ACC112 (cell line): ENCODE measurements at regions not wholly inside any gene's neighbourhood (a gene's known extent, or its start where the extent isn't known, plus 50 kb on each side); places are given as distances from the start of the nearest gene placed in this dataset.

Source experiments
- H2AFZ ChIP-seq: fragments of 200-600 bp; sonication (generic); one replicate; pipeline ENCODE4 v1.6.0; 2017; ENCODE audit warnings: antibody characterized with exemption, low read length; ENCODE audit not compliant: unreplicated experiment
- H3K27ac ChIP-seq: fragments of 200-600 bp; sonication (generic); 2 replicates; pipeline ENCODE4 v1.5.1; 2014; ENCODE audit warnings: low read depth, mild to moderate bottlenecking, antibody characterized with exemption, low read length, moderate library complexity
- H3K27me3 ChIP-seq: fragments of 200-600 bp; sonication (generic); 2 replicates; pipeline ENCODE4 v1.6.1; 2014; ENCODE audit warnings: mild to moderate bottlenecking, antibody characterized with exemption, low read length, moderate library complexity, mixed read lengths; ENCODE audit not compliant: insufficient read depth
- H3K36me3 ChIP-seq: fragments of 200-600 bp; sonication (generic); 2 replicates; pipeline ENCODE4 v1.6.1; 2016; ENCODE audit warnings: mild to moderate bottlenecking, antibody characterized with exemption, low read length, moderate library complexity, mixed read lengths; ENCODE audit not compliant: insufficient read depth
- H3K4me1 ChIP-seq: fragments of 200-600 bp; sonication (generic); one replicate; pipeline ENCODE4 v1.6.1; 2016; ENCODE audit warnings: low read length, mixed read lengths; ENCODE audit not compliant: insufficient read depth, unreplicated experiment, control insufficient read depth
- H3K4me3 ChIP-seq: fragments of 200-600 bp; sonication (generic); 2 replicates; pipeline ENCODE4 v1.5.1; 2014; ENCODE audit warnings: mild to moderate bottlenecking, low read depth, low read length
- H3K79me2 ChIP-seq: fragments of 200-600 bp; sonication (generic); one replicate; pipeline ENCODE4 v1.6.0; 2016; ENCODE audit warnings: low read length; ENCODE audit not compliant: control insufficient read depth, unreplicated experiment, insufficient read depth

DNA sequence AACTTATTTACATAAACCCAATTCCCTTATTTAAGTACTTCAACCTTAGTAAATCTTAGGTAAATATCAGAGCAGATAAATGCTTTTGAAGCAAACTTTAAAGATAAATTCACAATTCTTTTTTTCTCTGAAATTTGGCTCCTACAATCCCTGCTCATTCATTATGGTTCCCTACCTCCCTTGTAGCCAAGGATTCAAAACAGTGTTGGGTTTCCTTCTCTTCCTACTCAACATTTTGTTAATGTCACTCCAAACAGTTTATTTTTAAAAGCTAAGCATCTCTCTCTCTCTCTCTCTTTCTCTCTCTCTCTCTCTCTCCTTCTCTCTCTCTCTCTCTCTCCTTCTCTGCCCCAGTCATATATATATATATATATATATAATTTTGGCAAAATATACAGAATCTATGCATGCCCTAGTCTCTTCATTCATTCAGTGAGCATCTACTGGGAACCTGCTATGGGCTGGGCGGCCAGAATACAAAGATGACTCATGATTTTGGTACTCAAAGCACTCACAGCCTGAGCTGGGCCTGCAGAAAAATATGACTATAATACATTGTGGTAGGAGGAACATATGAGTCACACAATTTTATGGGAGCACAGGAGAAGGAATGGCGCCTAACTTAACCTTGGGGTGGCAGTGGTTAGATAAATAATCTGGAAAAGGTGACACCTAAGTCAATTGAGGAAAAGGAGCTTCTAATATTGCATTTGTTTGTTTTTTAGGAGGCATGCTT is 123.7 kb upstream of the DHRS4 start:
- Histone ChIP-seq H2AFZ (peak overlapping the region; percentile 59), H3K27ac (peak overlapping the region; percentile 76), H3K79me2 (no peaks in the 10 kb centered on the region), H3K4me3 (no peak overlapping the region), H3K27me3 (no peaks in the 10 kb centered on the region), H3K36me3 (no peaks in the 10 kb centered on the region), H3K4me1 (peaks cover 24% of the 10 kb centered on the region)

DNA sequence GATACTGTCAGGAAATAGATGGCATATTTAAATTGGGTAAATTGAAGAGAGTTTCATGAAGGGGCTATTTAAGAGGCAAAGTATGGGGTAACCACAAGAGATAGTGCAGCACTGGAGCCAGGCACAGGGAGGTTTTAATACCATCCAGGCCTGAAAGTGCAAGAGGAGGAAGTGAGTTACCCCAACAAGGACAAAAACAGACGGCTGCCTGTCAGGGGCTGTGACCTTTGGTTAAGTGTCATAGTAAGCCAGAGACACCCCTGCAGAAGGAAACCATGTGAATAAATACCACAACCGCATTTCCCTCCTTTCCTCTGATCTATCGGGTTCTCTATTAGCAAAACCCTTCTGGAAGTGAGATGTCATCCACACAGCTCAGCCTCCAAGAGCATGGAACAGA is 122.0 kb upstream of the DHRS4 start:
- no peak overlapping the region for H2AFZ ChIP-seq
- no peaks in the 10 kb centered on the region for H3K79me2 ChIP-seq
- no peak overlapping the region for H3K4me3 ChIP-seq
- H3K4me1 ChIP-seq: peaks cover 24% of the 10 kb centered on the region
- no peaks in the 10 kb centered on the region for H3K36me3 ChIP-seq
- H3K27me3 ChIP-seq: no peaks in the 10 kb centered on the region
- no peak overlapping the region for H3K27ac ChIP-seq

- no peak overlapping the region for H3K4me3 ChIP-seq
- no peak overlapping the region for H2AFZ ChIP-seq
- no peak overlapping the region for H3K27ac ChIP-seq
- peaks cover 61% of the 10 kb centered on the region for H3K27me3 ChIP-seq
- no peaks in the 10 kb centered on the region for H3K79me2 ChIP-seq
- no peaks in the 10 kb centered on the region for H3K4me1 ChIP-seq
- H3K36me3 ChIP-seq: no peaks in the 10 kb centered on the region
Measured at GRCh38 chr14:23861666-23862065, 91.9 kb upstream of the DHRS4 start.

- H3K27me3 ChIP-seq: peaks cover 63% of the 10 kb centered on the region
- no peak overlapping the region for H3K27ac ChIP-seq
- no peaks in the 10 kb centered on the region for H3K79me2 ChIP-seq
- no peak overlapping the region for H2AFZ ChIP-seq
- no peaks in the 10 kb centered on the region for H3K36me3 ChIP-seq
- H3K4me3 ChIP-seq: no peak overlapping the region
- H3K4me1 ChIP-seq: no peaks in the 10 kb centered on the region
Measured at GRCh38 chr14:23862513-23862912, 91.1 kb upstream of the DHRS4 start.

DNA sequence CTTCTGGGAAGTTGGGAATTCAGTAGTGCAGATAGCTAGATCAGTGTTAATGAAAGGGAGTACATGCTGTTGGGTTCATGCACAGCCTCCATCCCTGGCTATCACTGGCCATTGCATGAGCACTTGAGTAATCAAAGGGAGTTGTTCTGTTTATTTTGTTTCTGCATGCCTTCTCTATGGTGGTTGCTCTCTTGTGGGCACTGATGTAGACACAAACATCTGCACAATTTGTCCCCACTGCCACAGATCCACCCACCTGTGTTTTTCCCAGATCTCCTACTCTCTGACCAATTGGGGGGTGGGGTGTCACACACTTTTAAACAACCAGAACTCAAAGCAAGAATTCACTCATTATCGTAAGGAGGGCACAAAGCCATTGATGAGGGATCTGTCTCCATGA is 89.7 kb upstream of the DHRS4 start:
- Histone ChIP-seq H2AFZ (no peak overlapping the region), H3K27ac (no peak overlapping the region), H3K36me3 (no peaks in the 10 kb centered on the region), H3K4me3 (no peak overlapping the region), H3K79me2 (no peaks in the 10 kb centered on the region), H3K27me3 (peaks cover 61% of the 10 kb centered on the region), H3K4me1 (no peaks in the 10 kb centered on the region)

- H3K4me1 ChIP-seq: no peaks in the 10 kb centered on the region
- no peak overlapping the region for H3K4me3 ChIP-seq
- no peak overlapping the region for H3K27ac ChIP-seq
- H3K36me3 ChIP-seq: no peaks in the 10 kb centered on the region
- no peak overlapping the region for H2AFZ ChIP-seq
- peaks cover 61% of the 10 kb centered on the region for H3K27me3 ChIP-seq
- no peaks in the 10 kb centered on the region for H3K79me2 ChIP-seq
Measured at GRCh38 chr14:23864259-23864658, 89.3 kb upstream of the DHRS4 start.

DNA sequence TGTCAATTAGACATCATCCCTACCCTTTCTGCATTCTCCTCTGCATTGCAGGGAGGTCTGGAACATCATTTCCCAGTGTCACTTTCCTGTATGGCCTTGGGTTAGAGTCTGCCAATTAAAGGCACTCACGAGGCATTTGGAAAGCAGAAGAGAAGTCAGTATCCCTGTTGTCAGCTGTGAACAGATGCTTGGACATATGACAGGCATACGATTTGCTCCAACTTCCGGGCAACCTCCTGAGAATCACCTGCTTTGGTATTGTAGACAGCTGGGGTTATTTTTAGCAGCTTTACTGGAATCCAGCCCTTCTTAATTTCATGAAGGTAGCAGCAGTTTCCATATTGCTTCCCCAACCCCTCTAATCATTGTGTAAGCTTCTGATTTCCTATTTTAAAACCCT is 88.7 kb upstream of the DHRS4 start:
- no peak overlapping the region for H3K27ac ChIP-seq
- no peaks in the 10 kb centered on the region for H3K4me1 ChIP-seq
- no peak overlapping the region for H2AFZ ChIP-seq
- H3K4me3 ChIP-seq: no peak overlapping the region
- H3K79me2 ChIP-seq: no peaks in the 10 kb centered on the region
- H3K27me3 ChIP-seq: peaks cover 60% of the 10 kb centered on the region
- H3K36me3 ChIP-seq: no peaks in the 10 kb centered on the region

GRCh38 chr14:23865502-23865901 is 88.1 kb upstream of the DHRS4 start:
- Histone ChIP-seq H3K27me3 (peaks cover 53% of the 10 kb centered on the region), H3K4me3 (no peak overlapping the region), H2AFZ (no peak overlapping the region), H3K4me1 (no peaks in the 10 kb centered on the region), H3K36me3 (no peaks in the 10 kb centered on the region), H3K79me2 (no peaks in the 10 kb centered on the region), H3K27ac (no peak overlapping the region)

GRCh38 chr14:23866269-23866668 is 87.3 kb upstream of the DHRS4 start:
- H3K4me3 ChIP-seq: no peak overlapping the region
- H3K27me3 ChIP-seq: peaks cover 45% of the 10 kb centered on the region
- H3K36me3 ChIP-seq: no peaks in the 10 kb centered on the region
- no peaks in the 10 kb centered on the region for H3K79me2 ChIP-seq
- no peak overlapping the region for H2AFZ ChIP-seq
- no peaks in the 10 kb centered on the region for H3K4me1 ChIP-seq
- no peak overlapping the region for H3K27ac ChIP-seq

- Histone ChIP-seq H3K27me3 (peaks cover 38% of the 10 kb centered on the region), H3K79me2 (no peaks in the 10 kb centered on the region), H3K4me1 (no peaks in the 10 kb centered on the region), H3K27ac (no peak overlapping the region), H3K36me3 (no peaks in the 10 kb centered on the region), H2AFZ (no peak overlapping the region), H3K4me3 (no peak overlapping the region)
Measured at GRCh38 chr14:23869078-23869719, 84.4 kb upstream of the DHRS4 start.

DNA sequence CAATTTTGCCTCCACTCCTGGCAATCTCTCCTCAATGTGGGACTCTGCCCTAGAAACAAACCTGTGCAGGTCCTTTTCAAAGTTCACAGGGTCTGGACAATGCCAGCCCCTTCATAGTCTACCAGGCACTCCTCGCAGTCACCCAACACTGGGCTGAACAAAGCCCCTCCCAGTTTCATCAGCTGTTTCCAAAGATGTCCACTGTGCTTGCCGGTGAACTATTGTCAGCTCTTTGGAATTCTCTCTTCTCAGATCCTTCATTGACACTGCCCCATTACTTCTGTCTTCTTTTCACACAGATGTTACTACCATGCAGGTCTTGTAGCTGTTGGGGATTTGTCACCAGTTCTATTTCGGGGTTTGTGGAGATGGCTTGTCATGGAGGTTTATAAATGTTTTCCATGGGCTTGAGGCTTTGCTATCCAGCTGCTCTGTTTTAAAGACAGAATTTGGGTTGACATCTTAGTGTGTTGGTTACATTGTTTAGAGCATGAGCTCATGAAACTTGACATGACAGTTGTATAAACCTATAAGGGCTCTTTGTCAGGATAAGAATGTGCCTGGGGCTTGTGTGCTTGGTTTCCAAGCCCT is 77.3 kb upstream of the DHRS4 start:
- Histone ChIP-seq H3K27me3 (peaks cover 31% of the 10 kb centered on the region), H3K27ac (no peak overlapping the region), H3K4me1 (no peaks in the 10 kb centered on the region), H3K79me2 (no peaks in the 10 kb centered on the region), H3K36me3 (no peaks in the 10 kb centered on the region), H2AFZ (no peak overlapping the region), H3K4me3 (no peak overlapping the region)
